ENCODE measurements at regions not wholly inside any gene's neighbourhood (a gene's known extent, or its start where the extent isn't known, plus 50 kb on each side); places are given as distances from the start of the nearest gene placed in this dataset.

DNA sequence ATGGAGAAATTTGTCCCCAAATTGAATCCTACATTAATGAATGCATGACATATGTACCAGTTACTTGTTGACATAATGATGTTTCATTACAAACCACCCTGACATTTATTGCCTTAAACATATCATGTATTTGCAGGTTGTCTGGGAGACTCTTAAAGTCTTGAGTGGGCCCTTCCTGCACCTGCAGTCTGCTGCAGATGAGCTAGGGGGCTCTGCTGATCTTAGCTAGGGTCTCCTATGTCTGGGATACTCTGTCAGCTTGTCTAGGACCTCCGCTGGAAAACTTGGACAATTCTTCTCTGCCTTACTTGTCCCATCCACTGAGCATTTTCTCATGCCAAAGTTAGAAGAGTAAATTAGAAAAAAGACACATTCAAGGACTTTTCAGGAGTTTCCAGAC, 581.6 kb downstream of the HAO1 start:
- TF ChIP-seq, protein P1, sequence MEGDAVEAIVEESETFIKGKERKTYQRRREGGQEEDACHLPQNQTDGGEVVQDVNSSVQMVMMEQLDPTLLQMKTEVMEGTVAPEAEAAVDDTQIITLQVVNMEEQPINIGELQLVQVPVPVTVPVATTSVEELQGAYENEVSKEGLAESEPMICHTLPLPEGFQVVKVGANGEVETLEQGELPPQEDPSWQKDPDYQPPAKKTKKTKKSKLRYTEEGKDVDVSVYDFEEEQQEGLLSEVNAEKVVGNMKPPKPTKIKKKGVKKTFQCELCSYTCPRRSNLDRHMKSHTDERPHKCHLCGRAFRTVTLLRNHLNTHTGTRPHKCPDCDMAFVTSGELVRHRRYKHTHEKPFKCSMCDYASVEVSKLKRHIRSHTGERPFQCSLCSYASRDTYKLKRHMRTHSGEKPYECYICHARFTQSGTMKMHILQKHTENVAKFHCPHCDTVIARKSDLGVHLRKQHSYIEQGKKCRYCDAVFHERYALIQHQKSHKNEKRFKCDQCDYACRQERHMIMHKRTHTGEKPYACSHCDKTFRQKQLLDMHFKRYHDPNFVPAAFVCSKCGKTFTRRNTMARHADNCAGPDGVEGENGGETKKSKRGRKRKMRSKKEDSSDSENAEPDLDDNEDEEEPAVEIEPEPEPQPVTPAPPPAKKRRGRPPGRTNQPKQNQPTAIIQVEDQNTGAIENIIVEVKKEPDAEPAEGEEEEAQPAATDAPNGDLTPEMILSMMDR (IDR thresholded peaks at IDR 0.05; ENCODE audit: insufficient read depth, low read length, poor library complexity, severe bottlenecking) = no peak
- TF ChIP-seq EZH2phosphoT487 (conservative IDR thresholded peaks at IDR 0.05; ENCODE audit: low read length) = no peak
